IMR-90 (cell line): ENCODE measurements at regions not wholly inside any gene's neighbourhood (a gene's known extent, or its start where the extent isn't known, plus 50 kb on each side); places are given as distances from the start of the nearest gene placed in this dataset.

Experiments used
- ATAC-seq: fragments of 200-7000 bp; cut with Tn5 transposase; 2 replicates; pipeline ENCODE4 v1.9.1; 2020; ENCODE audit warnings: low read depth, mild to moderate bottlenecking, moderate library complexity
- BruUV-seq: library from RNA; stranded (reverse); fragments of 400-500 nt; replicated peaks from 2 replicates; lab custom pipeline; 2021; lab: Mats Ljungman, UMichigan
- CTCF ChIA-PET: fragments of 300-600 bp; formaldehyde crosslinking; extraction: SDS; loops from one replicate; lab custom pipeline; 2021; ENCODE audit warnings: antibody characterized with exemption; lab: Yijun Ruan, JAX
- POLR2A ChIA-PET: fragments of 300-600 bp; sonication (Branson Sonifier 250); formaldehyde crosslinking; loops from one replicate; lab custom pipeline; 2022; ENCODE audit warnings: antibody characterized with exemption; ENCODE audit not compliant: unreplicated experiment; lab: Charles Lee
- DNase-seq: peaks from one replicate; pipeline ENCODE4 v3.0.0; 2013
- H2AFZ ChIP-seq: replicated peaks from 2 replicates; pipeline ENCODE3; 2013; ENCODE audit warnings: low read length, mild to moderate bottlenecking; ENCODE audit not compliant: poor library complexity
- H2AK5ac ChIP-seq: 2 replicates; pipeline ENCODE4 v1.6.1; 2013; ENCODE audit warnings: low read depth, low read length, inconsistent platforms
- H2AK9ac ChIP-seq: replicated peaks from 2 replicates; pipeline ENCODE3; 2013; ENCODE audit warnings: mild to moderate bottlenecking, low read depth, low read length, moderate library complexity; ENCODE audit not compliant: poor library complexity
- H2BK120ac ChIP-seq: 2 replicates; pipeline ENCODE4 v1.6.1; 2013; ENCODE audit warnings: low read depth, low read length, inconsistent platforms
- H2BK15ac ChIP-seq: 3 replicates; pipeline ENCODE4 v1.6.1; 2013; ENCODE audit warnings: low read depth, low read length, inconsistent platforms
- H2BK20ac ChIP-seq: 2 replicates; pipeline ENCODE4 v1.6.1; 2013; ENCODE audit warnings: low read depth, mild to moderate bottlenecking, inconsistent platforms, low read length, moderate library complexity
- H2BK5ac ChIP-seq: 2 replicates; pipeline ENCODE4 v1.6.1; 2013; ENCODE audit warnings: mild to moderate bottlenecking, low read depth, low read length, inconsistent platforms; ENCODE audit not compliant: poor library complexity, severe bottlenecking
- H3K14ac ChIP-seq: replicated peaks from 2 replicates; pipeline ENCODE4 v1.6.1; 2013; ENCODE audit warnings: low read depth, low read length, inconsistent platforms
- H3K18ac ChIP-seq: 2 replicates; pipeline ENCODE4 v1.6.1; 2013; ENCODE audit warnings: low read depth, low read length, control low read depth
- H3K23ac ChIP-seq: 2 replicates; pipeline ENCODE4 v1.6.1; 2013; ENCODE audit warnings: low read depth, low read length, inconsistent platforms
- H3K27ac ChIP-seq: 2 replicates; pipeline ENCODE4 v1.5.1; 2013; ENCODE audit warnings: mild to moderate bottlenecking, control low read depth, low read length; ENCODE audit not compliant: insufficient read depth
- H3K27me3 ChIP-seq: 2 replicates; pipeline ENCODE4 v1.6.1; 2013; ENCODE audit warnings: low read length; ENCODE audit not compliant: control insufficient read depth, insufficient read depth
- H3K36me3 ChIP-seq: 2 replicates; pipeline ENCODE4 v1.6.1; 2013; ENCODE audit warnings: low read length, mixed read lengths; ENCODE audit not compliant: control insufficient read depth, insufficient read depth
- H3K4ac ChIP-seq: 2 replicates; pipeline ENCODE4 v1.6.1; 2013; ENCODE audit warnings: low read depth, low read length, inconsistent platforms
- H3K4me1 ChIP-seq: 2 replicates; pipeline ENCODE4 v1.6.1; 2013; ENCODE audit warnings: low read length, mixed read lengths; ENCODE audit not compliant: control insufficient read depth, insufficient read depth
- H3K4me2 ChIP-seq: 2 replicates; pipeline ENCODE4 v1.6.1; 2013; ENCODE audit warnings: low read depth, mild to moderate bottlenecking, control low read depth, low read length, moderate library complexity
- H3K4me3 ChIP-seq: 2 replicates; pipeline ENCODE4 v1.5.1; 2013; ENCODE audit warnings: low read depth, mild to moderate bottlenecking, control low read depth, low read length, moderate library complexity; ENCODE audit not compliant: insufficient read depth
- H3K56ac ChIP-seq: 2 replicates; pipeline ENCODE4 v1.6.1; 2013; ENCODE audit warnings: low read length, inconsistent platforms; ENCODE audit not compliant: insufficient read depth; ENCODE audit errors: extremely low read depth
- H3K79me1 ChIP-seq, 2 experiments: 2 replicates each; pipeline ENCODE4 v1.6.1; 2013; ENCODE audit warnings: low read length in 2 of 2, inconsistent platforms in 1 of 2, low read depth in 1 of 2
- H3K9ac ChIP-seq: 2 replicates; pipeline ENCODE4 v1.6.1; 2013; ENCODE audit warnings: low read depth, low read length, control low read depth
- H3K9me1 ChIP-seq: 2 replicates; pipeline ENCODE4 v1.6.1; 2013; ENCODE audit warnings: low read length, inconsistent platforms; ENCODE audit not compliant: insufficient read depth
- H3K9me3 ChIP-seq: 2 replicates; pipeline ENCODE4 v1.6.1; 2013; ENCODE audit warnings: low read length; ENCODE audit not compliant: control insufficient read depth, insufficient read depth
- H4K20me1 ChIP-seq: 2 replicates; pipeline ENCODE4 v1.6.1; 2013; ENCODE audit warnings: low read length, inconsistent platforms; ENCODE audit not compliant: insufficient read depth
- H4K5ac ChIP-seq: 2 replicates; pipeline ENCODE4 v1.6.1; 2013; ENCODE audit warnings: mild to moderate bottlenecking, low read depth, low read length, control low read depth
- H4K8ac ChIP-seq, 2 experiments: 2 replicates each; pipeline ENCODE4 v1.6.1; 2013; ENCODE audit warnings: low read depth in 2 of 2, low read length in 2 of 2, control low read depth in 1 of 2, inconsistent platforms in 1 of 2
- H4K91ac ChIP-seq: 2 replicates; pipeline ENCODE4 v1.6.1; 2013; ENCODE audit warnings: low read depth, low read length, inconsistent platforms; ENCODE audit not compliant: insufficient read depth
- BHLHE40 ChIP-seq: fragments of 150-350 bp; IDR thresholded peaks from 2 replicates; pipeline ENCODE4 v1.6.1; 2016; ENCODE audit warnings: mild to moderate bottlenecking, low read depth, low read length
- CEBPB ChIP-seq: IDR thresholded peaks from 2 replicates; pipeline ENCODE4 v1.6.1; 2012; ENCODE audit warnings: low read depth, low read length, improper control_type of control experiment
- FOS ChIP-seq: fragments of 150-350 bp; IDR thresholded peaks from 2 replicates; pipeline ENCODE4 v1.6.1; 2016; ENCODE audit warnings: low read depth, low read length
- MAFK ChIP-seq: IDR thresholded peaks from 2 replicates; pipeline ENCODE4 v1.6.1; 2012; ENCODE audit warnings: low read depth, low read length, improper control_type of control experiment
- MAZ ChIP-seq: IDR thresholded peaks from 2 replicates; pipeline ENCODE4 v1.6.1; 2012; ENCODE audit warnings: low read depth, mild to moderate bottlenecking, low read length, improper control_type of control experiment, moderate library complexity, borderline replicate concordance
- MXI1 ChIP-seq: IDR thresholded peaks from 2 replicates; pipeline ENCODE4 v1.6.1; 2012; ENCODE audit warnings: low read depth, mild to moderate bottlenecking, low read length, moderate library complexity, borderline replicate concordance
- POLR2A ChIP-seq: IDR thresholded peaks from 2 replicates; pipeline ENCODE4 v1.6.1; 2012; ENCODE audit warnings: mild to moderate bottlenecking, low read depth, low read length
- RAD21 ChIP-seq: IDR thresholded peaks from 2 replicates; pipeline ENCODE4 v1.6.1; 2012; ENCODE audit warnings: low read length, improper control_type of control experiment
- RCOR1 ChIP-seq: IDR thresholded peaks from 2 replicates; pipeline ENCODE4 v1.6.1; 2012; ENCODE audit warnings: mild to moderate bottlenecking, low read length, improper control_type of control experiment; ENCODE audit not compliant: insufficient replicate concordance
- RFX5 ChIP-seq: IDR thresholded peaks from 2 replicates; pipeline ENCODE4 v1.8.0; 2012; ENCODE audit warnings: low read depth, mild to moderate bottlenecking, low read length, moderate library complexity
- SMC3 ChIP-seq: fragments of 150-350 bp; IDR thresholded peaks from 2 replicates; pipeline ENCODE4 v1.6.1; 2016; ENCODE audit warnings: low read depth, mild to moderate bottlenecking, antibody characterized with exemption, low read length, moderate library complexity
- WGBS, 2 experiments: methylation state at CpG; one replicate each; pipeline versions ENCODE4 v1.1.5 to v1.1.7; 2013; ENCODE audit warnings: missing lambda C conversion rate in 2 of 2; ENCODE audit not compliant: insufficient read length in 1 of 2; ENCODE audit errors: extremely low coverage in 2 of 2; 5-methylcytosine and 5-hydroxymethylcytosine counted together
- dilution Hi-C: fragments of 300-500 bp; cut with HindIII; formaldehyde crosslinking; loops from one replicate; pipeline ENCODE4 v1.14.3; 2018; ENCODE audit warnings: low sequenced_read_pairs; ENCODE audit not compliant: unreplicated experiment
- in situ Hi-C: fragments of 300-500 bp; cut with MboI; formaldehyde crosslinking; loops from 3 replicates; pipeline ENCODE4 v1.14.3; 2019; ENCODE audit warnings: low sequenced_read_pairs, inconsistent platforms, mixed read lengths
- intact Hi-C: fragments of 100-400 bp; cut with micrococcal nuclease; formaldehyde crosslinking; loops from 2 replicates; pipeline ENCODE4 v1.10.0; 2022
- TF ChIP-seq, protein P1 (sequence below): fragments of 150-350 bp; IDR thresholded peaks from 2 replicates; pipeline ENCODE4 v1.6.1; 2017; ENCODE audit warnings: mild to moderate bottlenecking, antibody characterized with exemption, low read length, low read depth
- TF ChIP-seq, protein P2 (sequence below): fragments of 150-350 bp; IDR thresholded peaks from 2 replicates; pipeline ENCODE4 v1.6.1; 2016; ENCODE audit warnings: low read depth, mild to moderate bottlenecking, low read length, moderate library complexity, borderline replicate concordance

DNA sequence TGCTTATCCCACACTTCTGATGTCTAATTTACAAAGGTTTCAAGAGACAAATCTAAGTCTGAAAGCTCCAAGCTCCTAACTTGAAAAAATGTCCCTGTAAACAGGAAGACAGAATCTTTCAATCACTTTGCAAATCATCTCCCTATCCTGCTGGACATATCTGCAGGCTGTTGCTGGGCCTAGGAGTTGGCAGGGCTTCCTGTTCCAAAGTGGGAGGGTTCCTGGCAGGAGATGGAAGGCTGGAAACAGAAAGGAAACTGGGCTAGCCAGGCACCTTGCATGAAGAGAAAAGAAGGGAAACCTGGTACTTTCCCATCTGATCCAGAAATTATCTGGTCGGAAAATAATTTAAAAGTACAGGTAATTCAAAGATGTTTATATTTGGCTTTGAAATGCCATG is 227.3 kb upstream of the IL12A start:
- Histone ChIP-seq H3K56ac (no peak overlapping the region), H3K9me1 (peaks cover 15% of the 10 kb centered on the region), H3K4me1 (peaks cover 13% of the 10 kb centered on the region), H2BK120ac (peak overlapping the region; percentile 17; the same call in 1 of the 2 replicates), H3K27ac (no peak overlapping the region), H2AFZ (peak overlapping the region; percentile 62), H3K79me1 (peaks cover 8 to 34% of the 10 kb centered on the region in 2 experiments; a peak in 3 of 4 replicates), H3K4me3 (no peak overlapping the region), H3K14ac (peak overlapping the region; percentile 8; the same call in 1 of the 2 replicates), H3K18ac (no peak overlapping the region), H3K27me3 (no peaks in the 10 kb centered on the region), H2BK15ac (0 out of 3 replicates have a peak overlapping the region, but pooled peaks have one; percentile 35), H3K9ac (no peak overlapping the region), H2AK9ac (peak overlapping the region; percentile 17), H3K4ac (peak overlapping the region; percentile 4; the same call in 1 of the 2 replicates), H2BK5ac (no peak overlapping the region), H3K23ac (no peak overlapping the region), H4K91ac (peak overlapping the region; percentile 53; the same call in 1 of the 2 replicates), H2BK20ac (peak overlapping the region; percentile 49; the same call in 1 of the 2 replicates), H4K8ac (peak overlapping the region; percentile 39 to 64; a peak in 3 of 4 replicates), H3K4me2 (no peak overlapping the region), H2AK5ac (peak overlapping the region; percentile 53; the same call in 1 of the 2 replicates), H4K5ac (no peak overlapping the region; the same call in 1 of the 2 replicates), H3K36me3 (no peaks in the 10 kb centered on the region), H3K9me3 (no peaks in the 10 kb centered on the region), H4K20me1 (peaks cover 4% of the 10 kb centered on the region)
- ChIA-PET POLR2A (no interaction called here), CTCF (interaction anchor here (0.6 kb wide), 2 partner anchors 37 to 770 kb away, joined by 3 to 4 read pairs; no protein-coding TSS in a partner anchor)
- no CpG with 5 or more reads among the region's 1 CpG for WGBS, 2 experiments
- intact Hi-C loops: loop anchor here (5.0 to 10.0 kb wide), 3 partner anchors 124 to 653 kb away; no protein-coding TSS in a partner anchor
- peak; percentile 63 for DNase-seq
- dilution Hi-C loops: no loop called here
- in situ Hi-C loops: no loop called here
- no peak for ATAC-seq
- no peak for TF ChIP-seq FOS
- TF ChIP-seq POLR2A: no peak; the same call in 1 of the 2 replicates
- TF ChIP-seq, protein P1, sequence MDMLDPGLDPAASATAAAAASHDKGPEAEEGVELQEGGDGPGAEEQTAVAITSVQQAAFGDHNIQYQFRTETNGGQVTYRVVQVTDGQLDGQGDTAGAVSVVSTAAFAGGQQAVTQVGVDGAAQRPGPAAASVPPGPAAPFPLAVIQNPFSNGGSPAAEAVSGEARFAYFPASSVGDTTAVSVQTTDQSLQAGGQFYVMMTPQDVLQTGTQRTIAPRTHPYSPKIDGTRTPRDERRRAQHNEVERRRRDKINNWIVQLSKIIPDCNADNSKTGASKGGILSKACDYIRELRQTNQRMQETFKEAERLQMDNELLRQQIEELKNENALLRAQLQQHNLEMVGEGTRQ: no peak
- no peak for TF ChIP-seq BHLHE40
- no peak for TF ChIP-seq SMC3
- no peak for TF ChIP-seq MAZ
- no peak for TF ChIP-seq CEBPB
- no peak for TF ChIP-seq RCOR1
- no peak for TF ChIP-seq MAFK
- TF ChIP-seq MXI1: no peak
- TF ChIP-seq RFX5: no peak
- no peak for TF ChIP-seq RAD21
- TF ChIP-seq, protein P2, sequence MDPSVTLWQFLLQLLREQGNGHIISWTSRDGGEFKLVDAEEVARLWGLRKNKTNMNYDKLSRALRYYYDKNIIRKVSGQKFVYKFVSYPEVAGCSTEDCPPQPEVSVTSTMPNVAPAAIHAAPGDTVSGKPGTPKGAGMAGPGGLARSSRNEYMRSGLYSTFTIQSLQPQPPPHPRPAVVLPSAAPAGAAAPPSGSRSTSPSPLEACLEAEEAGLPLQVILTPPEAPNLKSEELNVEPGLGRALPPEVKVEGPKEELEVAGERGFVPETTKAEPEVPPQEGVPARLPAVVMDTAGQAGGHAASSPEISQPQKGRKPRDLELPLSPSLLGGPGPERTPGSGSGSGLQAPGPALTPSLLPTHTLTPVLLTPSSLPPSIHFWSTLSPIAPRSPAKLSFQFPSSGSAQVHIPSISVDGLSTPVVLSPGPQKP: no peak
- no TSS peak for BruUV-seq
